ENCODE measurements at regions not wholly inside any gene's neighbourhood (a gene's known extent, or its start where the extent isn't known, plus 50 kb on each side); places are given as distances from the start of the nearest gene placed in this dataset.

DNA sequence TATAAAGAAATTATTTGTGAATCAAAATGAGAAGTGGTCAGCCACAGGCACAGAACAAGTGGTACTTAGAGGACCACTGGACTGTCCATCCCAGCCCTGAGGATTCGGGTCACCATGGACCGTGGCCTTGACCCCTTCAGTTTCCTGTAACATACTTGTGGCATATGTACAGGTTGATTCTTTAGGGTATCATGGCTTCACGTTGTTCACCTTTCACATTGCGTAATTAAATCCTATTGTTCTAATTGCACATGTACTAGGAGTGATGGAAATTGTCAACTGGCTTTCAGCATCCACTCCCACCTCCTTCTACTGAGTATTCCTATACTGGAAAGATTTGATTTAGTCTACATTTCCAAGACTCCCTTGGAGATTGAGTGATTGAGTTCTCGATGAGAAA, 148.3 kb upstream of the GJB5 start:
- DNase-seq (ENCODE audit: low read depth in 2 of 2) = no peak

DNA sequence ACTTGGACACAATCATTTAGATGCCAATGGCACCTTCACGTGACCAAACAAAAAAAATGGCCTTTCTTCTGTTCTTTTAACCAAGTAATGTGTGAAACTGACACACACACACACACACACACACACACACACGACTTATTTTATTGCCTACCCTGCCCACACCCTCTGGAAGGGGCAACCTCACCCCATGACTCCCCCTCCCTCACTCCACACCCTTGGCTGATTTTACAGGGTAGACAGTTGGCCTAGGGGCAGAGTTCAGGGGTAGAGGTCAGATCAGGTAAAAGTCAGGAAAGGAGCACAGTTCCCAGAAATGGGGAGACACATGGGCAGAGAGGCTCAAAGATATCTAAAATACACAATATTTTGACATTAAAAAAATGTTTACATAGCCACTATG, 144.8 kb upstream of the GJB5 start:
- no peak for DNase-seq (ENCODE audit: low read depth in 2 of 2)

DNA sequence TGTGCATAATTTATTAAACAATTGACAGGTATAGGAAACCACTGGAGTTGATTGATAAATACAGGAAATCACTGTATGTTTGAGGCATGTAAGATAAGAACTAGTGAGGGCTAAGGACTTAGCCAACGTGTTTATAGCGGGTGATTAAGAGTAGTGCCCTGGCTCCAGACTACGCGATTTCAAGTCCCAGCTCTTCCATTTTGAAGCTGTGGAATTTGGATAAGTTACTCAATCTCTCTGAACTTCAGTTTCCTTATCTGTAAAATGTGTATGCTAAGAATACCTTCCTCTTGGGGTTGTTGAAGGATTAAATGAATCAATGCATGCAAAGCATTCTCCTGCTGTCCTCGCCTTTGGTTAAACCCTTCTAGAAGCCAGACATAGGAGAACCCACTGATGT, 143.3 kb upstream of the GJB5 start:
- no peak for DNase-seq (ENCODE audit: low read depth in 2 of 2)

DNA sequence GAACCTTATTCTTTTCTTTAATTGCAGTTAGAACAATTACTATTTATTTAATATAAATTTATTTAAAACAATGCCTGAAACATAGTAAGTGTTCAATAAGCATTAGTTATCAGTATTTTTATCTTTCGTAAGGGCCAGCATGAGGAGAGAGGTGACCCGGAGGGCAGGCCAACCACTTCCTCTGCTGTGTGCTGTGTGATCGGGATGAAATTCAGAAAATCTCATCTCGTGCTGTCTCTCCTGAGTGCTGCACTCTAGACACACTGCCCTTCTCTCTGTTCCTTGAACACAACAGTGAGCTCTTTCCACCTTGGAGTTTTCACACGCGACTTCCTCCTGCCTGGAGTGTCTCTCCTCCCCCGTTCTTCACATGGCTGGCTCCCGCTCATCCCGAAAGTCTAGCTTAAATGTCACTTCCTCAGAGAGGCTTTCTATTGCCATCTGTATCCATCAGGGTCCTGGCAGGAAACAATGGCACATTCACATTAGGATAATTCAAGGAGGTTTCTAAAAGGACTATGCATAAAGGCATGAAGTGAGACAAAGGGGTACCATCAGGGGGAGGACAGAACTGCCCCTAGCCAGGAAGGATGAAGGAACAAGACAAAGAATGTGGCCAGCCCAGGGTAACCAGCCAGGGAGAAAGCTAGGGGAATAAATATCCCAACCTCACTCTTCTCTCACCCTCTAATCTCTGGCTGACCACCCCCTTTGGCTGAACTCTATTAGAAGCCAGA, 142.6 kb upstream of the GJB5 start:
- no peak for DNase-seq (ENCODE audit: low read depth in 2 of 2)

DNA sequence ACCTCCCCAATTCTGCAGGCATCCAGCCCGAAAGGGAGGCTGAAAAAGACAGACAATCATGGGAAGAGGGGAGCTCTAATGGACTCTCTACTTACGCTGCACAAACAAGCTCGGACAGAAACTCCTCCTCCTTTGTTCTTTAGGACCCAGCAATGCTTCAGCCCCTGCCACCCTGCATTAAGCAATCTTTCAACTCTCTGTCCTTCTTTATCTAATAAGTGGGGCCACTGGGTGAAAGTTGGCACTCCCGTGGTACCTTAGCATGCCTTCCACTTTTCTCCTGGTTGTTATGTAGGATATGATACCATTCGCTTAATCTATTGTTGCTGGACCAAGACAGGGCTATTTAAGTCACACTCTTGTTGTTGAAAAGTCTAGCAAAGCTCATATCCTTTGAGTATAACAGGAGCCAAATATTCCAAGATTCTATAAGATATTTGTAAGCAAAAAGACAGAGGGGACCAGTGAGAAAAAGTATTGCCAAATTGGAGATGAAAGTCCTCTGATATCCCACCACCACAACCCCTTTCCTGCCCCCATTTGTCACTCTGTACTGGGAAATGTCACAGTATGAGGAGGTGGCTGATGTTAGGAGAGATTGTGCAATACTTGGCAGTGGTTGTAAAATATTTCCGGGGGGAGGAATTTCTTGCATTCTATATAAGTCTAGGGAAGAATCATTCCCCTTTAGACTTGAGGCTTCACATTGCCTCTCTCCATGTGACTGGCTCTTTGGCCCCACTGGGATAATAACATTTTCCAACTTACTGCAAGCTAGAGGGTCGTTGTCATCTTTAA, 137.3 kb upstream of the GJB5 start:
- DNase-seq (ENCODE audit: low read depth in 2 of 2) = no peak

DNA sequence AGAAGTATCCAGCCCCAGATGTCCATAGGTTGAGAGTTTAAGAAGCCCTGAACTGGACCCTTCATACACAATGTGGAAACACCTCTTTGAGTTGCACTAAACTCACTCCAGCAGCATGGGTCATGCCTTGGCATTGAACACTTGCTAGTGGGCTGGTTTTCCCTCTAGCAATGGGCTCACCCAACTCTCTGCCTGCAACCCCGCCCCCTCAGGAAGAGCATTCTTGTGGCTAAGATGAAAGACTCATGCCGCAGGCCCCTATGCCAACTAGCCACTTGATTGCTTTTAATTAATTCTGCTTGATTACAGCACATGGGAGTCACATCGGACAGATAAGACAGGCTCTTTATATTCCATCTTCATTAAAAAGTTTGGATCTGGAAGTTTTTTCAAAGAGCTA, 136.5 kb upstream of the GJB5 start:
- no peak for DNase-seq (ENCODE audit: low read depth in 2 of 2)

DNA sequence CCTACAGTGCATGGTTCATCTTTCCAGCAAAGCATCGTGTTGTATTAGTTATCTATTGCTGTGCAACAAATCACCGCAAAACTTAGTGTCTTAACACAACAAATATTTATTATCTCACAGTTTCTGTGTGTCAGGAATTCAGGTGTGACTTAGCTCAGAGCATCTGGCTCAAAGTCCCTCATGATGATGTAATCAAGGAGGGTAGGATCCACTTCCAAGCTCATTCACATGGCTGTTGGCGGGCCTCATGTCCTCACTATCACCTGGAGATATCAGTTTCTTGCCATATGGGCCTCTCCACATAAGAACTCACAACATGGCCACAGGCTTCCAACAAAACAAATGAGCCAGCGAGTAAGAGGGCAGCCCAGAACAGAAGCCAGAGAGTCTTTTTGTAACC, 135.6 kb upstream of the GJB5 start:
- no peak for DNase-seq (ENCODE audit: low read depth in 2 of 2)

DNA sequence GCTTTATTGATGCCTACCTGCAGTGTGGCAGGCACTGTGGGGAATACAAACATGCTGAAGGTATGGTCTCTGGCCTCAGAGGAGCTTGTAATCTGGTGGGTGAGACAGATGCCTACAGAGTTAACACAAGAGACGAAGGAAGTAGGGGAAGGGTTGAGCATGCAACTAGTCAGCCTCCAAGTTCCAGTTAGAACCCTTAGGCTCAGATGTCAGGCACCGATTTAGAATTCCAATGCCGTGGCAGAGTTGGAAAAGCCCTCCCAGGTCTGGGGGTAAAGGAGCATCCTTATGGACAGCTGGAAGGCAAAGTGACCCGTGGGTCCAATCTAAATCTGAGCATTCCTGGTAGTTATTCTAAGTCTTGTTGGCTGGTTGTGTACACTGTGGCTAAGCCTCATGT, 132.9 kb upstream of the GJB5 start:
- no peak for DNase-seq (ENCODE audit: low read depth in 2 of 2)

DNA sequence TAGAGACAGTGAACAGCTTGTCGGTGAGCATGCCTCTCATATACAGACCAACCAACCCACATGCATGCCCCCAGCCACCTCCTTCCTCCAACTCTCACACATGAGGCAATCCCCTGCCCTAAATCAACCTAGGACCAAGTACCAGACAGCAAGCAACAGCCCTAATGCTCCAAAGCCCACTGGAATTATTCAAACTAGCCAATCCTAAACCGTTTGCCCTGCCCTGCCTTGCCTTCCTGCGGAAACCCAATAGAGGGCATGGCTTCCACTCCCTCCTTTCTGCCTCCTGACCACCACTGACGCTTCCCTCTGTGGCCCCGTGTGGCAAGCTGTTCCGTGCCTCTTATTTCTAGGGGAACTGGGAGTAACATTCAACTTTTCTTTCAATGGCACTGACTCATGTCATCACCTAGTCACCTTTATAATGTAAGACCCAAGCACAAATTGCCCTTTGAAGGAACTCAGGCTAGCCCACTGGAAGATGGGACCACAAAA, 129.3 kb upstream of the GJB5 start:
- no peak for DNase-seq (ENCODE audit: low read depth in 2 of 2)

DNA sequence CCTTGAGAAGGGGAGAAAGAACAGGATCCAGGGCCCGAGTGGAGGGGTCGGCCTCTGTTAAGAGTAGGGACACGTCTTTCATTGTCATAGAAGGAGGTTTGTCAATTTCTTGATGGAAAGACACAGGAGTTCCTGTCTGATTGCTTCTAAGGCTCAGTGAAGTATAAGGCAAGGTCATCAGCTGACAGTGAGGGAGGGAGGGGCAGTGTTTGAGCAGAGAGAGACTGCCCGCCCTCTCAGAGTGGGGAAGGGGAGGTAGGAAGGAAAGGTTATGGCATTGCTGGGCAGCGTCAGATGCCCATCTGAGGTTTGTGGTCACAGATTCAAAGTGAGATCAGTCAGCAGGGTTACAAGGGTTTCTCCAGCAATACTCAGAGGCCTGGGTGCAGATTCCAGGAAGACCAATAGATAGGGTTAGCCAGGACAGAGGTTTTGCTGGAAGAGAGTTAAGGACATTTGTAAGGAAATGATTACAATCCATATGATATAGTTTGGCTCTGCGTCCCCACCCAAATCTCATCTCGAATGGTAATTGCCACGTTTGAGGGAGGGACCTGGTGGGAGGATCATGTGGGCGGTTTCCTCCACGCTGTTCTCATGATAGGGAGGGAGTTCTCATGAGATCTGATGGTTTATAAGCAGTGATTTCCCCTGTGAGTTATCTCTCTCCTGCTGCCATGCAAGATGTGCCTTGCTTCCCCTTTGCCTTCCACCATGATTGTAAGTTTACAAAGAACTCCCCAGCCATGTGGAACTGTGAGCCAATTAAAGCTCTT, 127.2 kb upstream of the GJB5 start:
- no peak for DNase-seq (ENCODE audit: low read depth in 2 of 2)

DNA sequence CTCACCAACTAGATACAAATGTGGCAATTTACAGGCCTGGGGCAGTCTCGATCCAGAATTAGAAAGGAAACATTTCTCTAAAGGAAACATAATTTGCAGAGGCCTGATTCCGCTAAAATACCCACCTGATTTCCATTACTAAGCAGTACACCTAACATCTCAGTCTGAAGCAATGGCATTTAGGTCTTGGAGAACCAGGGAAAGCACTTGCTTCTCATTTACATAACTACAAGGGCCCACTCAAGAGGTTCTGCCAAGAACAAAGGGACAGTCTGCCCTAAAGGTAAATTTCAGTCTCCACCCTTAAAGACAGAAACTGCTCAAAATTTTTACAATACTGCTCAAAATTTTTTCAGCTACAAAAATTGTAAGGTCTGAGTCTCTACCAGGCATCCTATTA, 123.7 kb upstream of the GJB5 start:
- no peak for DNase-seq (ENCODE audit: low read depth in 2 of 2)

DNA sequence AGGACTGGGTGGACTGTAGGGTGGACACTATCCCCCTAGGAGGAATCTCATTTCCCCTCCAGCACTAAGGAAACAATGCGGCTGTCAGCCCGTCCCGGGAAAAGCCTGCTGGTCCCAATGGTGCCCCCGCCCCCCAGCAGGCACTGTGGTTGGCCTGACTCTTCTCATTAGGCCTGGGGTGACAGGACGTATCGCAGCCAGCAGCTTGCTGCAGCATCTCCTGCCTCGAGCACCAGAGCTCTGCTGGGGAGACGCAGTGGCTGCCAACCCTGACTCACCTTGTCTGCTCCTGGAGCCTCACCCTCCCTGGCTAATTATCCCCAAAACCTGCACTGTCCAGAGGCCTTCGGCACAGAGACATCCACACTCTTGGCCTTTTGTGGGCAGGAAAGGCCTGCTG, 115.1 kb upstream of the GJB5 start:
- DNase-seq (ENCODE audit: low read depth in 2 of 2) = no peak

DNA sequence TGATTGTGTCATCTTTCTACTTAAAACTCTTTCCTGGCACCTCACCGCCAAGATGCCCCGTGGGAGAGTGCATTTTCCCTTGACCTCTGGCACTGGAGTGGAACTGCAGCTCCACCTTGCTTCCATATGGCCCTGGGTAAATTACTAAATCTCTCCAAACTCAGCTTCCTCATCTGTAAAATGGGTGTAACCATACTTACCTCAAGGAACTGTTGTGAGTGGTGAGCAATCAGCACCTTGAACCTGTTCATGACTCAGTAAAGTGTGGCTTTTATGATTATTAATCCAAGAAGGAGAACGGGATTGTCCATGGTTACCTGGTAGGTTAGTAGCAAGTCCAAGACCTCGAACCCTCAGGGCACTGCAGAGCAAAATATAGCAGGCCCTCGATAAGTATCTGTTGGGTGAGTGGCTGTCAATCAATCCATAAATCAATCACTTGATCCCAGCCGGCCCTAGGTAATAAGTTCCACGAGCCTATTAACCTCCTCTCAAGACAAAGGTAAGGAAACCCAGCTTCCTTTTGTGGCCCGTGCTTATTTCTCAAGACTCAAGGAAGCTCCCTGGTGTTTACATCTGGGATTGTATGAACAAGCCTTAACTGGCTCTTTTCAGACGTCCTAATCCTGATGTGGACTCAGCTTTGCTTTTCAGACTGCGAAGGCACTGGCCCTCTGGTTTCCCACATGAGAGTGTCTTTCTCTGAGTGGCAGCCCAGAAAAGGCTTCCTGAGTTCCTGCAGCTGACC, 114.0 kb upstream of the GJB5 start:
- no peak for DNase-seq (ENCODE audit: low read depth in 2 of 2)

DNA sequence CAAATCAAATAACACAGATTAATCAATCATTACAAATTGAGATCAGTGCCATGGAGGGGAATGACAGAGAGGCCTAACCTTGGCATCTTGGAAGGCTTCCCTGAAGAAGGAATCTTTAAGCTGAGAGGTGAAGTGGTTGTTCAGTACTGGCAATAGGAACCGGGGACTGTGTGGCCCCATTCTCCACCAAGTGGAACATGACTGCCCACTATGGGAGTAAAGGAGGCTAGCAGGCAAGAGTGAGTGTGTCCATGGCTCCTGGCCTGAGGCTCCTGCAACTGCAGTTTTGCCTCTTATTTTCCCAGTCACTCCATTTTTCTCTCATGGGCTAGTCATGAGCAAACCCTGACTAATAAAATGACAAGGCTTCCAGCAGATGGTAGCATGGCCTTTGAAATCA, 112.2 kb upstream of the GJB5 start:
- no peak for DNase-seq (ENCODE audit: low read depth in 2 of 2)

DNA sequence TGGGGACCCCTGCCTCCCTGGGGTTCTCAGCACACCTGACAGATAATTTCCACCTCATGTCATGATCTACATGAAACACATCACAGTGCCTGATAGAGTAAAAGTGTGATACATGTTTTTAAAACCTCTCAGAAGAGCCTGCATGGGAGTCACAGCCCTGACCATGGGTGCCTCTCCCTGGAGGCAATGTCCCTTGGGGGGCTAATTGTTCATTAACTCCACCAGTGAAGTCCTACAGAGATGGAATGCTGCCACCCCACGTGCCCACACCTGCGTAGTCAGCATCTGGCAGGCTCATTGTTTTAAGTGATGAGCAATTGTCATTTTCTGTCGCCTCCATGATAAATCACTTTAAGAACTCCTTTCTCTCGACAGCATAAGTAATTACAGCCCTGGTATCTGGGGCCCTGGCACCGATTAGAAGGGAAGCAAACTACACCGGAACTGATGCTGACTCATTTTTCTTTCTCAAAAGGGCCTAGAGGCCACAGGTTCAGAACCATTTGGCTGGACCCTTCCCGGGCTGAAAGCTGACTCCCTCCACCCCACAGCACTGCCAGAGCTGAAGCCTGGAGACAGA, 109.6 kb upstream of the GJB5 start:
- no peak for DNase-seq (ENCODE audit: low read depth in 2 of 2)

DNA sequence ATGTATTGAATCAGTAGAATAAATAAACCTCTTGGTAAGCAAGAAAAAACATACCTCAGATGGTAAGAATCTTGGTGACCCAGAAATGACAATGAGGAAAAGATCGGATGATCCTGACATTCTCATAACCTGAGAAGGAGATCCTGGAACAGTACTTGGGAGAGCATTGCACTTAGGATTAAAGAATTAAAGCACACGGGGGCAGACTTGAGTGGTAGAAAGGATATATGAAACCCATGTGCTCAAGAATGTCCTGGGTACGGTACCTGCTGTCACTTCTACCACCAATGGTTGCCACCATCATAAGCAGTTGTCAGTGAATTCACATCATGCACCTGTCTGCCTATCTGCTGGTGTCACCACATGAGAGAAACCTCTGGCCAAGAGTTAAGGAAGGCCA, 108.9 kb upstream of the GJB5 start:
- no peak for DNase-seq (ENCODE audit: low read depth in 2 of 2)

DNA sequence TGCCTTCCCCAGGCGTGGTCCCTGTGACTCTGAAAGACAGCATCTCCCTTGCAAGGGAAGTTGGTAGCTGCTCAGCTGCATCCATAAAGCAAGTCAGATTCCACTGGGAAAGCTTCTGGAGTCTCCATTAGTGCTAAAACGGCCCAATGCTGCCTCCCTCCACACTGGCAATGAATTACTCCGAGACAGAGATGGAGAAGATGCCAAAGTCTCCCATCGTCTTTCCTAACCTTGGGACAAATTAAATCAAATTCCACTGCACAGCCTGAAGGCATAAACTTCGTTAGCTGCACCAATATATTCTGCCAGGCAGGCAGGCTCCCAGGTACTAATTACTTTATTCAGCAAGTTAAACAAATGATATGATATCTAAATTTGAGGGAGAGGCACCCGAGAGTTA, 106.3 kb upstream of the GJB5 start:
- DNase-seq (ENCODE audit: low read depth in 2 of 2) = no peak

DNA sequence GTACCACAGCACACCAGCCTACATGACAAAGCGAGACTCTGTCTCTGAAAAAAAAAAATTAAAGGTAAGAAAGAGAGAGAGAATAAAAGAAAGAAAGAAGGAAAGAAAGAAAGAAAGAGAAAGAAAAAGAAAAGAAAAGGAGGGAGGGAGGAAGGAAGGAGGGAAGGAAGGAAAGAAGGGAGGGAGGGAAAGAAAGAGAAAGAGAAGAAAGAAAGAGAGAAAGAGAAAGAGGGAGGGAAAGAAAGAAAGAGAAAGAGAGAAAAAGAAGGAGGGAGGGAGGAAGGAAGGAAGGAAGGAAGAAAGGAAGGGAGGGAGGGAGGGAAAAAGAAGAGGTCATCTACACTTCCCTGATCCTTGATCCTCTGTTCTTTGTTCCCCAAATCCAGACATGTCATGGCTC, 104.8 kb upstream of the GJB5 start:
- no peak for DNase-seq (ENCODE audit: low read depth in 2 of 2)

DNA sequence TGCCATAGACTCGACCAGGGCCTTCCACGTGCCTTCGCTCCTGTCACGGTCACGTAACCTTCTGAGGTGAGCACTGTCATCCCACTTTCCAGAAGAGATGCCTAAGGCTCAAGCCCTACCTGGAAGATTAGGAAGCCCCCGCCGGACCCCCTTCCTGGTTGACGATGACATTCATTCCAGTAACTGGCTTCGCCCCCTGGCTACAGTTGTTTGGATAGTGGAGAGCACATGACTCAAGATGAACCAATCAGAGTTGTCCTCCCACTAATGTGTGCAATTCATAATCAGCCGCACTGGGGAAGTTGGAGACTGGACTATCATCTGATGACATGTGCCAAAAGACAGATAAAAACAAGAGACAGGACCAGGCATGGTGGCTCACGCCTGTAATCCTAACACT, 104.0 kb upstream of the GJB5 start:
- DNase-seq (ENCODE audit: low read depth in 2 of 2) = no peak

DNA sequence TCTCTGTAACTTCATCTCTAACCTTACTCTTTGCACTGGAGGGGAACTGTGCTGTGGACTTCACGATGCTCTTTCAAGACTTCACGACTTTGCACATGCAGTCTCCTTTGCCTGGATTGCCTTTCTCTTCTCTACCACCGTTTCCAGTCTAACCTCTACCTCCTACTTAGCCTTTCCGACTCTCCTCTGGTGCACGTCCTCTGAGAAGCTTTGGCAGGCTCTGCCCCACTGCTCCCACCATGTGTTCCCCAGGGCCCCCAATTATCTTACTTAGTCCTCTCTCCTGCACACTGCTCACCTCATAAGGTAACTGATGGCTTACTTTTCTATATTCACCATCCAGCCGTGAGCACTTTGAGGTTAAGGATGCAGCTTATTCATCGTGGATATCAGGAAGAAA, 101.7 kb upstream of the GJB5 start:
- no peak for DNase-seq (ENCODE audit: low read depth in 2 of 2)

DNA sequence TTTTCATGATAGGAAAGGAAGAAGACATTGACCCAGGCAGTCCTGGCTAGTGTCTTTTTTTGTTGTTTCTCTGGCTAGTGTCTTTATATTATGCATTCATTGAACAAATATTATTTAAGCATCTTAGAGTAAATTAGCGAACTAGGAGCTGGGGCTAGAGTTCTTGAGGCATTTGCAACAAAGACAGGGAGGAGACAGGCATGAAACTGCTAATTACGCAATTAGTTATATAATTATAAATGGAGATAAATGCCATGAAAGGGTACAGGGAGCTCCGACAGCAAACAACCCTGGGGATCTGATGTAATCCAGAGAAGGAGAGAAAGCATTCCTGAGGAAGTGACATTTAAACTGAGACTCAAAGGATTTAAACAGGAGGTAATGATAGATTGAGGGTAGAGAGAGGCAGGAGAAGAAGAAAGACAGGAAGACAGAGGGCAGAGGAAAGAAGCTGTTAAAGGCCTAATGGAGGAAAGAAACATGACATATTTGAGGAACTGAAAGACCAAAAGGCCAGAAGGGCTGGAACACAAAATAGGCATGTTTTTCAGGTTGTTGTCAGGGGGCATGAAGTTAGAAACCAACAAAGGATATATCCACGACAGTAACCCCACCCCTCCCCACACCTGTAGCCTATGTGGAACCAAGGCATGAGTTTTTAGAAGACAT, 99.5 kb upstream of the GJB5 start:
- DNase-seq (ENCODE audit: low read depth in 2 of 2) = no peak
